ENCODE measurements at regions not wholly inside any gene's neighbourhood (a gene's known extent, or its start where the extent isn't known, plus 50 kb on each side); places are given as distances from the start of the nearest gene placed in this dataset.
"Not testable (repeated sequence)": the region's sequence is repeated elsewhere in the genome, so short reads cannot be mapped to it uniquely, and the experiment has no call there.

DNA sequence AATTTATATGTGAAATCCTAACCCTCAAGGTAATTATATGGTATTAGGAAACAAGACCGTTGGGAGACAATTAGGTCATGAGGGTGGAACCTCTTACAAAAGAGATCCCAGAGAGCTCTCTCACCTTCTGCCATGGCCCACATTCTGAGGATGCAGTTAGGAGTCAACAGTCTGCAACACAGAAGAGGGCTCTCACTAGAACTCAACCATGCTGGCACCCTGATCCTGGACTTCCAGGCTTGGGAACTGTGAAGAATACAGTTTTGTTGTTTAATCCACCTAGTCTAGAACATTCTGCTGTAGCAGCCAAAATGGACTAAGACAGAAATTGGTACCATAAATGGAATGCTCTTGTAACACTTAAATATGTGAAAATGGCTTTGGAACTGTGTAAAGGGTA is 278.8 kb upstream of the GALNTL6 start:
- Mint-ChIP-seq H3K27ac (no peak overlapping the region), H3K9me3 (peaks cover 3% of the 10 kb centered on the region), H3K36me3 (ENCODE audit: low read depth) (no peaks in the 10 kb centered on the region), H3K4me1 (ENCODE audit: low read depth) (no peaks in the 10 kb centered on the region), H3K27me3 (ENCODE audit: low read depth) (no peaks in the 10 kb centered on the region), H3K4me3 (no peak overlapping the region)

DNA sequence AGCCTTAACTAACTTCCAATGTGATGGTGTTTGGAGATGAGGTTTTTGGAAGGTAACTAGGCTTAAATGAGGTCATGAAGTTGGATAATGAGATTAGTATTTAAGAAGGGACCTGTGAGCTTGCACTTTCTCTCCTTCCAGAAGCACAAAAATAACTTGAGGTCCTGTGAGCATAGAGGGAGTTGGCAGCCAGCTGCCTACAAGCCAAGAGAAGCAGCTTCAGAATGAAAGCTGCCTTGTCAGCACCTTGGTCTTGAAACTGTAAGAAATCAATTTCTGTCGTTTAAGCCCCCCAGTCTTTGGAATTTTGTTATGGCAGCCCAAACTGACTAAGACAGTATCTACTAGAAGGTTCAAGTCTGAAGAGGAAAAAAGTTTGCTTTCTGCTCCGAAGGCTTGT is 280.2 kb upstream of the GALNTL6 start:
- Mint-ChIP-seq H3K36me3 (ENCODE audit: low read depth) (no peaks in the 10 kb centered on the region), H3K27ac (no peak overlapping the region), H3K4me3 (no peak overlapping the region), H3K4me1 (ENCODE audit: low read depth) (no peaks in the 10 kb centered on the region), H3K9me3 (peaks cover 3% of the 10 kb centered on the region), H3K27me3 (ENCODE audit: low read depth) (no peaks in the 10 kb centered on the region)

DNA sequence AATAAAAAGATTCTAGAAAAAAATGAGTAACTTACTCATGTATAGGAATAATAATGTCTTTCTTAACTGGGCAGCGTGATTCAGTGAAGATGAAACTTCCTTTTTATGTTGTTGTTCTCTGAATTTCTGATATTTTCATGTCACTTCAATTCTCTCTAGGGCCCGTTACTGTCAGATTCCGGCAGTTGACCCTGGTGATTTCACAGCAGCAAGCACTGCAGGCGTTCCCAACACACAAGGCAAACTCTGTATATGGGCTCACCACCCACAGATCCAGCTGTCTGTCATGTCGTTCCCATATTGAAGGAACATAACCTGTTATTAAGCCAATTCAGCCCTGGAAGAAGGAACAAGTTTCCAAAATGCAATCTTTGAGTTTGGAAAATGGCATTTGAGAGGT is 288.3 kb upstream of the GALNTL6 start:
- no peak overlapping the region for H3K27ac Mint-ChIP-seq
- H3K27me3 Mint-ChIP-seq (ENCODE audit: low read depth): no peaks in the 10 kb centered on the region
- no peaks in the 10 kb centered on the region for H3K36me3 Mint-ChIP-seq (ENCODE audit: low read depth)
- H3K9me3 Mint-ChIP-seq: no peaks in the 10 kb centered on the region
- no peak overlapping the region for H3K4me3 Mint-ChIP-seq
- no peaks in the 10 kb centered on the region for H3K4me1 Mint-ChIP-seq (ENCODE audit: low read depth)

DNA sequence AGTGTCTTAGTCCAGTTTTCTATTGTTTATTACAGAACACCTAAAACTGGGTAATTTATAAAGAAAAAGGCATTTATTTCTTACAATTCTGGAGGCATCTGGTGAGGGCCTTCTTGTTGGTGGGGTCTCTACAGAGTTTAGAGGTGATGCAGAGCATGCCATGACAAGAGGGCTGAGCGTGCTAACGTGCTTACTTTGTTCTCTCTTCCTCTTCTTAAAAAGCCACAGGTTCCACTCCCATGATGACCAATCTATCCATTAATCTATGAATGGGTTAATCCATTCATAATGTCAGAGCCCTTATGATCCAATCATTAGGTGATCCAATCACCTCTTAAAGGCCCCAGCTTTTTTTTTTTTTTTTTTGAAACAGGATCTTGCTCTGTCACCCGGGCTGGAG is 291.5 kb upstream of the GALNTL6 start:
- Mint-ChIP-seq H3K9me3 (peaks cover under 1% of the 10 kb centered on the region), H3K36me3 (ENCODE audit: low read depth) (no peaks in the 10 kb centered on the region), H3K27me3 (ENCODE audit: low read depth) (no peaks in the 10 kb centered on the region), H3K4me3 (no peak overlapping the region), H3K27ac (no peak overlapping the region), H3K4me1 (ENCODE audit: low read depth) (no peaks in the 10 kb centered on the region)

DNA sequence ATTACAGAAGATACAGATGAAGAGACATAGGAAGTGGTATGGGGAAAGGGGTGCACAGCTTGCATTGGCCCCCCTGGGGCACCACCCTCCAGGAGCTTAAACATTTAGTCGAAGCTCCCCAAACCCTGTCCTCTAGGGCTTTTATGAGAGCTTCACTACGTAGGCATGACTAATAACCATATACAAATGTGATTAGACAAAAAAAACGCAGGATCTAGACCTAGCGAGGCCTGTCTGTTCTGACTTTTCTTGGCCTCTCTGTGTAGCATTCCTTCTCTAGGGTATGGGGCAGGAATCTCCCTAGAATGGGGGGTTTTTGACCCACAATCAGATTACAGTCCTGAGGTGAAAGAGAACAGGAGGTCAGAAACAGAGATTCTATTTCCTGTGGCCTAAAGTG is 293.7 kb upstream of the GALNTL6 start:
- H3K9me3 Mint-ChIP-seq: peaks cover 3% of the 10 kb centered on the region
- H3K36me3 Mint-ChIP-seq (ENCODE audit: low read depth): no peaks in the 10 kb centered on the region
- no peak overlapping the region for H3K4me3 Mint-ChIP-seq
- no peaks in the 10 kb centered on the region for H3K27me3 Mint-ChIP-seq (ENCODE audit: low read depth)
- H3K4me1 Mint-ChIP-seq (ENCODE audit: low read depth): no peaks in the 10 kb centered on the region
- H3K27ac Mint-ChIP-seq: no peak overlapping the region

DNA sequence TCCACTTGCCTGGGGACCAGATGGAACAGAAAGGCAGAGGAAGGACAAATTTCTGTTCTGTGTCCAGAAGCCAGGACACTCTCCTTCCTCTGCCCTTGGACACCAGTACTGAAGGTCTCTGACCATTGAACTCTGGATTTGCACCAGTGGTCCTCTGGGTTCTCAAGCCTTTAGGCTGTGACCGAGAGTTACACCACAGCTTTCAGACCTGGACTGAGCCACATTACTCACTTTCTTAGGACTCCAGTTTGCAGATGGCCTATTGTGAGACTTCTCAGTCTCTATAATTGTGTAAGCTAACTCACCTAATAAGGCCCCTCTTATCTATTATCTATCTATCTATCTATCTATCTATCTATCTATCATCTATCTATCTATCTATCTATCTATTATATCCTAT is 295.3 kb upstream of the GALNTL6 start:
- H3K27me3 Mint-ChIP-seq (ENCODE audit: low read depth): no peaks in the 10 kb centered on the region
- H3K9me3 Mint-ChIP-seq: peaks cover 3% of the 10 kb centered on the region
- H3K36me3 Mint-ChIP-seq (ENCODE audit: low read depth): no peaks in the 10 kb centered on the region
- no peak overlapping the region for H3K4me3 Mint-ChIP-seq
- no peaks in the 10 kb centered on the region for H3K4me1 Mint-ChIP-seq (ENCODE audit: low read depth)
- H3K27ac Mint-ChIP-seq: no peak overlapping the region

DNA sequence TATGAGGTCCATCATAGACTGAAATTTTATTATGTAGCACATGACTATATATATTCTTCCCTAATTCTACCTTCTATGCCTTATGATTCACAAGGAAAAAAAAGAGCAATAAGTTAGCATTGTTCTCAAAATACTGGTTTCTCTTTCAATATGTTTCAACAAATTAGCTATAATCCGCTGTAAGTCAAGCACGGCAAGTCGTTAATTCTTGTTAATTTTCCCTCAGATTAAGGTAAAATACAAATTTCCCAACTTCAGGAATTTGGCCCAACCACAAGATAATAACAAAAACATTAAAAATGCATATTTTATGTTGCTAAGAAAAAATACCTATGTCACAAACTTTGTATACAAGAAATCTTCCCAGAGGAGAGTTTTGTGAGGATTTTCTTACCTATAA is 296.5 kb upstream of the GALNTL6 start:
- Mint-ChIP-seq H3K4me1 (ENCODE audit: low read depth) (no peaks in the 10 kb centered on the region), H3K4me3 (no peak overlapping the region), H3K27me3 (ENCODE audit: low read depth) (no peaks in the 10 kb centered on the region), H3K9me3 (peaks cover 10% of the 10 kb centered on the region), H3K27ac (no peak overlapping the region), H3K36me3 (ENCODE audit: low read depth) (no peaks in the 10 kb centered on the region)

DNA sequence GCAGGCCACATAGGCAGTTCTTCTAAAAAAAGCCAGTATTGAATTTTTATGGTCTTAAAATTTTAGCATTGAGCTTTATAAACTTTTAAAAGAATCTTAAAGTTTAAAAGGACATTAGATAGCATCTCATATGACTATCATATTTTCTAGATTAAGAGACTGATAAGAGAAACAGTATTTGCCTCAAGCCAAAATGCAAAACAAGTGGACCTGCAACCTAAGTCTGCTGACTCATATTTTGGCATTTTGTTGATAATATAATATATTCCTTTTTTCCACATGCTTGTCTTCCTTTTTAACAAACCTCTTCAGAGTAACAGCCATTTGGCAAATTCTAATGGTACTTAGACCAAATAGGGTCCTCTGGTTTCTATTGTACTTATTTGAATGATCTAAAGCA is 328.5 kb upstream of the GALNTL6 start:
- no peaks in the 10 kb centered on the region for H3K4me1 Mint-ChIP-seq (ENCODE audit: low read depth)
- H3K27me3 Mint-ChIP-seq (ENCODE audit: low read depth): no peaks in the 10 kb centered on the region
- no peaks in the 10 kb centered on the region for H3K9me3 Mint-ChIP-seq
- H3K4me3 Mint-ChIP-seq: no peak overlapping the region
- H3K36me3 Mint-ChIP-seq (ENCODE audit: low read depth): no peaks in the 10 kb centered on the region
- no peak overlapping the region for H3K27ac Mint-ChIP-seq

DNA sequence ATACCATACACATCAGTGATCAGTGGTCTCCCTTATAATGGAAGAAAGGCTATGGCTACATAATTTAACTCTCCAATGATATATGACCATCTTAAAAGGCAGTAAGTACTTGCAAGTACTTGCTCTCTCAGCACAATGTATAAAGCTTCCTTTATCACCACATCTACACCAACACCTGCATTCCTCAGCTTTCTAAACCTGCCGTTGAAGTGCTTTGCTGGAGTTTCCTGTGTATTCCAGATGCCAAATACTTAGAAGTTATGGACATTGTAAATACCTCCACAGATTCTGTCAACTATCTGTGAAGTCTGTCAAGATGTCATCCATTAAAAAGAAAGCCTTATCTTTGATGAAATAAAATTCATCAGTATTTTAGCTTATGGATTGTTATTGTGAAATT is 335.0 kb upstream of the GALNTL6 start:
- no peaks in the 10 kb centered on the region for H3K9me3 Mint-ChIP-seq
- H3K4me3 Mint-ChIP-seq: no peak overlapping the region
- H3K36me3 Mint-ChIP-seq (ENCODE audit: low read depth): no peaks in the 10 kb centered on the region
- no peaks in the 10 kb centered on the region for H3K4me1 Mint-ChIP-seq (ENCODE audit: low read depth)
- no peak overlapping the region for H3K27ac Mint-ChIP-seq
- H3K27me3 Mint-ChIP-seq (ENCODE audit: low read depth): no peaks in the 10 kb centered on the region

DNA sequence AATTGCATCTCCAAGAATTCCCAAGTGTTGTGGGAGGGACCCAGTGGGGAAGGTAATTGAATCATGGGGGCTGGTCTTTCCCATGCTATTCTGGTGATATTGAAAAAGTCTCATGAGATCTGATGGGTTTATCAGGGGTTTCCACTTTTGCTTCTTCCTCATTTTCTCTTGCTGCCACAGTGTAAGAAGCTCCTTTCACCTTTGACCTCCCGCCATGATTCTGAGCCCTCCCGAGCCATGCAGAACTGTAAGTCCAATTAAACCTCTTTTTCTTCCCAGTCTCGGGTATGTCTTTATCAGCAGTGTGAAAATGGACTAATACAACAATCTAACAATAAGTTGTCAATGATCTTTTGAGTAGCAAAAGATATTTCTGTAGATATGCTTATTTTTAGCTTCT is 338.1 kb upstream of the GALNTL6 start:
- H3K27me3 Mint-ChIP-seq (ENCODE audit: low read depth); H3K9me3 Mint-ChIP-seq; H3K4me3 Mint-ChIP-seq; H3K27ac Mint-ChIP-seq; H3K36me3 Mint-ChIP-seq (ENCODE audit: low read depth); H3K4me1 Mint-ChIP-seq (ENCODE audit: low read depth): not testable (repeated sequence)

DNA sequence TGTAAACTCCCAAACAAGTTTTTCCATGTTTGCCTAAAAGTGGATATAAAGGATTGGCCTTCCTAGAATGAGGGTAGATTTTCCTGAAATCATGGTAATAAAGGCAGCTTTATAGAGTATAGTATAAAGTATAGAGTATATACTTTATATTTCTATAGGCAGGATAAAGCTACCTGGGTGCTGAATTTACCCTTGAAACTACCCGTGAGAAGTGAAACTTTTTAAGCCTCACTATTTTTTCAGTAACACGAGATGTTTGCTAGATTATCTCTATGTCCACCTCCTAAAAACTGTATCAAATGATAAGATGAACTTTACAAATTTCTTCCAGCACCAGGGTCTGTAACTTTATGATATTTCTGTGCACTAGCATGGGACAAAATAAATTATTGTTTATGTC is 340.0 kb upstream of the GALNTL6 start:
- Mint-ChIP-seq H3K4me3 (no peak overlapping the region), H3K4me1 (ENCODE audit: low read depth) (no peaks in the 10 kb centered on the region), H3K27ac (no peak overlapping the region), H3K36me3 (ENCODE audit: low read depth) (no peaks in the 10 kb centered on the region), H3K9me3 (no peaks in the 10 kb centered on the region), H3K27me3 (ENCODE audit: low read depth) (no peaks in the 10 kb centered on the region)

DNA sequence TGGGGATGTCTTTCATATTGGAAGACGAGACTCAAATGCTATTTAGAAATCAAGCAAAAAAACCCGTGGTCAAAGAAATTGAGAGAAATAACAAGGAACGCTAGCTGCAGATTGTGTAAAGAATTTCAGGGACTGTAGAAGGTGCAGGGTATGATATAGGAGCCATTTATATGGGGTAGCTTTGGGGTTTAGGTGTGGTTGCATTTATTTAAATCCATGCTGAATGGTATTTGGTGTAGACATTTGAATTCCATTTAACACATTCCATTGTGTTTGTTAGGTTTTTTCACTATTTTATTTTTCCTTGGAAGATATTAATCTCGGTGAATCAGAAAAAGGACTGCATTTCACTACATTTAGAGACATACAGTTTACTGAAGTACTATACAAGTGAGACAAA is 341.0 kb upstream of the GALNTL6 start:
- Mint-ChIP-seq H3K36me3 (ENCODE audit: low read depth) (no peaks in the 10 kb centered on the region), H3K27ac (no peak overlapping the region), H3K4me3 (no peak overlapping the region), H3K4me1 (ENCODE audit: low read depth) (no peaks in the 10 kb centered on the region), H3K9me3 (no peaks in the 10 kb centered on the region), H3K27me3 (ENCODE audit: low read depth) (no peaks in the 10 kb centered on the region)

DNA sequence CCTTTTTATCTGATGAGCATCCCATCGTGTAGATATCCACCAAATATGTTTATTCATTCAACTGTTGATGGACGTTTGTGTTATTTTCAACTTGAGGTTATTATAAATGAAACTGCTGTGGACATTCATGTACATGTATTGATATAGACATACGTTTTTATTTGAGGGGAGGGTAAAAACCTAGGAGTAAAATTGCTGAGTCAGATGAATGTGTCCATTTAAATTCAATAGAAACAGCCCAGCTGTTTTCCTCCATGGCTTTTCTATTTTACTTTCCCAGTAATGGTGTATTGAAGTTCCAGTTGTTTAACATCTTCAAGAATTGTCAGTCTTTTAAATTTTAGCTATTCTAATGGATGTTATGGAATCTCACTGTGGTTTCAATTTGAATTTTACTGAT is 348.7 kb upstream of the GALNTL6 start:
- Mint-ChIP-seq H3K27ac (no peak overlapping the region), H3K27me3 (ENCODE audit: low read depth) (no peaks in the 10 kb centered on the region), H3K36me3 (ENCODE audit: low read depth) (no peaks in the 10 kb centered on the region), H3K4me3 (no peak overlapping the region), H3K9me3 (no peaks in the 10 kb centered on the region), H3K4me1 (ENCODE audit: low read depth) (no peaks in the 10 kb centered on the region)

DNA sequence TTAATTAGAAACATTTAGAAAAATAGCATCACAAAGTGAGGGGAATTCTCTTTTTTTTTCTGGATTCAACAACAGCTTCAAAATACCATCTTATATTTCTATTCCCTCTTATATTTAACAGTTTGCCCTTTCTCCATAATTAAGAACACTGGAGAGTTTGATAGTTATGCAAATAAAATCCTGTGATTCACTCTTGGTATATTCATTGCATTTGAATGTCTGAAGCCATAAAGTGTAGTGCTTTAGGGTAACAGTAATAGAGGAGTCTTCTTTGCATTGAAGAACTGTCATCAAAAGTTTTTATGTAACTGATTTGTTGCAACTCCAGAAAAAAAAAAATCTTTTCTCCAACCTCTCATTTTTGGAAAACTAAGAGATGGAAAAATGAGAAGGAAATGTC is 352.0 kb upstream of the GALNTL6 start:
- H3K9me3 Mint-ChIP-seq: no peaks in the 10 kb centered on the region
- no peak overlapping the region for H3K4me3 Mint-ChIP-seq

DNA sequence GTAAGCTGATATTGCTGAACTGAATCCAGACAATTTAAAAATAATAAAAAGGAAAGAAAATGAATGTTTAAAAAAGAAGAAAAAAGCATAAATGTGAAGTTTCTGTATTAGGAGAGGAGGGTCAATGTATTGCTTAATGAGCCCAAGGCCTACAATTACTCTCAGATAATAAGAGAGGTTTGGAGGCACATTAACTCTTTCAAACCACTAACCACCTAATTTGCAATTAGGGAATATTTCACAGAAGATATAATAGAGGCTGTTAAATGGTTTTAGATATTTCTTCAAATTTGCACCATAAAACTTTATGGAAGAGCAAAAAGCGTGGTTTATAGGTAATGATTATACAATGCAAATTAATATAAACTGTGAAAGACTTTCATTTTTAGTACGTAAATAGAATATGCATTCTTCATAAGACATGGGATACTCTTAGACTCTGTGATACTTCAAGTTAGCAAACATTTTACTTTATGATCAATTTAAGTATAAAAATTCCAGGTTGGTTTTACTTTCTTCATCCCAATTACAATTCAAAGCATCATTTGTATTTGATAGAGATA is 364.2 kb upstream of the GALNTL6 start:
- Mint-ChIP-seq H3K27ac (no peak overlapping the region), H3K9me3 (no peaks in the 10 kb centered on the region), H3K4me3 (no peak overlapping the region), H3K4me1 (ENCODE audit: low read depth) (no peaks in the 10 kb centered on the region), H3K27me3 (ENCODE audit: low read depth) (no peaks in the 10 kb centered on the region), H3K36me3 (ENCODE audit: low read depth) (no peaks in the 10 kb centered on the region)

More for the DNA sequence above, 352.0 kb upstream of the GALNTL6 start:
- Mint-ChIP-seq H3K4me1 (ENCODE audit: low read depth) (no peaks in the 10 kb centered on the region), H3K27me3 (ENCODE audit: low read depth) (no peaks in the 10 kb centered on the region), H3K36me3 (ENCODE audit: low read depth) (no peaks in the 10 kb centered on the region), H3K27ac (no peak overlapping the region)

DNA sequence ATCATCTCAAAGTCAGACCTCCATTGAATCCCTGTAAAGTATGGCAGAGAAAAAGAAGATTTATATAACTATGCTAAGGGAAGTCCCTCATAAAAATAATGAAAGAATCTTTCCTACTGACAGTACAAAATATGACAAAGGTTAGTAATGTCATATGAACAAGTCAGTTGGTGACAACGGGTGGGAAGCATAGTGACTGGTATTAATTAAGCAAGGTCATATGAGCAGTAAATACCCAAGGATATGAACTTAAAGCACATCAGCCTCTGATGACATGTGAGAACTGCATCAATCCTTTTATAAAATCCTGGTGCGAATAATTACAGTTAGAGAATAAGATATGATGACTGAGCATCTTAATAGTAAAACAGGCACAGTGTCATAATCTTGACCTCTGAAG is 364.8 kb upstream of the GALNTL6 start:
- Mint-ChIP-seq H3K36me3 (ENCODE audit: low read depth) (no peaks in the 10 kb centered on the region), H3K27me3 (ENCODE audit: low read depth) (no peaks in the 10 kb centered on the region), H3K4me3 (no peak overlapping the region), H3K4me1 (ENCODE audit: low read depth) (no peaks in the 10 kb centered on the region), H3K27ac (no peak overlapping the region), H3K9me3 (no peaks in the 10 kb centered on the region)

Data from T-helper 1 cell treated with Interleukin-12 subunit alpha and Interleukin-12 subunit beta and Interleukin-4 antibody, amounts not matched to agents 30 μg/mL and 1 μg/mL, for 36 hours (primary cell).